ENCODE measurements at regions not wholly inside any gene's neighbourhood (a gene's known extent, or its start where the extent isn't known, plus 50 kb on each side); places are given as distances from the start of the nearest gene placed in this dataset.

- TF ChIP-seq CTCF (conservative IDR thresholded peaks at IDR 0.05; ENCODE audit: low read depth, low read length) (no peak), POLR2A (IDR thresholded peaks at IDR 0.05; ENCODE audit: low read depth, low read length) (no peak), RAD21 (IDR thresholded peaks at IDR 0.05; ENCODE audit: low read length) (no peak), CEBPB (IDR thresholded peaks at IDR 0.05; ENCODE audit: low read depth, low read length) (no peak), BHLHE40 (IDR thresholded peaks at IDR 0.05; ENCODE audit: low read depth, low read length) (no peak), MXI1 (IDR thresholded peaks at IDR 0.05; ENCODE audit: borderline replicate concordance, low read depth, low read length) (no peak)
- TF ChIP-seq, protein P1, sequence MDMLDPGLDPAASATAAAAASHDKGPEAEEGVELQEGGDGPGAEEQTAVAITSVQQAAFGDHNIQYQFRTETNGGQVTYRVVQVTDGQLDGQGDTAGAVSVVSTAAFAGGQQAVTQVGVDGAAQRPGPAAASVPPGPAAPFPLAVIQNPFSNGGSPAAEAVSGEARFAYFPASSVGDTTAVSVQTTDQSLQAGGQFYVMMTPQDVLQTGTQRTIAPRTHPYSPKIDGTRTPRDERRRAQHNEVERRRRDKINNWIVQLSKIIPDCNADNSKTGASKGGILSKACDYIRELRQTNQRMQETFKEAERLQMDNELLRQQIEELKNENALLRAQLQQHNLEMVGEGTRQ (IDR thresholded peaks at IDR 0.05; ENCODE audit: low read depth, low read length) = no peak
Observed at GRCh38 chr17:34203018-34203638, 52.0 kb upstream of the CCL2 start.

Data from IMR-90 (cell line).